Right renal cortex interstitium (tissue), 3 donors: ENCODE measurements at regions not wholly inside any gene's neighbourhood (a gene's known extent, or its start where the extent isn't known, plus 50 kb on each side); places are given as distances from the start of the nearest gene placed in this dataset.

Experiments used
- DNase-seq, 3 donors: peaks; one replicate each; pipeline ENCODE4 v3.0.0-alpha.2; 2013; ENCODE audit warnings: low read depth in 3 of 3, low spot score in 2 of 3

DNA sequence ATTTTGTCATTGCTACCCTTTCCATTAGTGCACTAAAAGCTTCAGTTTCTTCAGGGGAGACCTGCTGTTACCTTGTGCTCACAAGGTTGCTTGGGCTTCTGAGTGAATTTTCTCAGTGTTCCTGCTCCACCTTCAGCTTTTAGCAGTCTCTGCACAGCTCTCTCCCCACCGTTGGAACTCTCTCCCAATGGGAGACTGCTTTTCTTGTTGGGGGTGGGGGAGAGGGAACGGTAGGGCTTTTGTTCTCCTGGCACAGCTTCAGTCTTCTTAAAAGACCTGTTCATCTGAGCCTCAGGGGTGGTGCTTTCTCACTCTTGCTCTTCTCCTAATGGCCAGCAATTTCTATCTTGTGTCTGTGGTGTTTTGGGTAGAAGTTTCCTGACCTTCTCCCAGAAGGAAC, 915.7 kb downstream of the EFNA5 start:
- no peak for DNase-seq

- DNase-seq = no peak
These were observed 920.9 kb downstream of the EFNA5 start for GRCh38 chr5:106749826-106750225.

DNA sequence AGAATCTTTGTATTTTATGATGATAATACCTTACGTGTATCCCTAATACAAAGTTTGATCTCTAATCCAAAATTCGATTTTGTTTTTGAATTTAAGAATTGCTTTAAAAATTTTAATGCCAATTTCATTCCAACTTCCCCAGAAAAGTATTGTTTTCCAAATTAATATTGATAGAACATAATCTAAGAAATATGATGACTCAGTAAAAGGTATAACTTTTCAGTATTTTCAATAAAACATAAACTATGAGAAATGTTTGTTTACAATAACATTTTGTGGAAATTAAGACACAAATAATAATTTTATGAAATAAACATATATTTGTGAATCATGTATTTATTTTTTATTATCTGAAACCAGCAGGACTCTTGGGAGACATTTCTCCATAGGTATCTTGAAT, 931.6 kb downstream of the EFNA5 start:
- no peak for DNase-seq

DNA sequence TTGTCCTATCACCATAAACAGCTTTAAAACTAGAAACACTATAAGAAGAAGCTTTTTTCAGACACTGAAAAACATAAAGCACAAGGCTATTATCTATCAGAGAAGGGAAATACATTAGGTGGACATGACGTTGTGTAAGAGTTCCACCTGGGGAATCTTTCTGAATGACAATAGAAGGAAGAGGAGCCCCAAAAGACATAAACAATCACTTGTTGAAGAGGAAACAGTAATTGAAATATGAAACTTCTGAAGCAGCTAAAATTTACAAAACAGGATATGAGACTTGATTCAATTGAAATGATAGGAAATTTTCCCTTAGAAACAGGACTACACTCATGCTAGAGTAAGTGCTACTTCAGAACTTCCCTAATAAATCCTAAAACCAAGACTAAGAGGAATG, 933.6 kb downstream of the EFNA5 start:
- DNase-seq = no peak

DNA sequence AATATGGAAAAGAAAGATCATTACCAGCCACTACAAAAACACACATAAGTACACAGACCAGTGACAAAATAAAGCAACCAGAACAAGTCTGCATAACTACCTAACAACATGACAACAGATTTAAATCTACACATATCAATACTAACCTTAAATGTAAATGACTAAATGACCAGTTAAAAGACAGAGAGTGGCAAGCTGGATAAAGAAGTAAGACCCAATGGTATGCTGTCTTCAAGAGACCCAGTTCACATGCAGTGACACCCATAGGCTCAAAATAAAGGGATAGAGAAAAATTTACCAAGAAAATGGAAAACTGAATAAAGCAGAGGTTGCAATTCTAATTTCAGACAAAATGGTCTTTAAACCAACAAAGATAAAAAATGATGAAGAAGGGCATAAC, 938.1 kb downstream of the EFNA5 start:
- no peak for DNase-seq

GRCh38 chr5:106730912-106731311, 939.8 kb downstream of the EFNA5 start:
- no peak for DNase-seq

DNA sequence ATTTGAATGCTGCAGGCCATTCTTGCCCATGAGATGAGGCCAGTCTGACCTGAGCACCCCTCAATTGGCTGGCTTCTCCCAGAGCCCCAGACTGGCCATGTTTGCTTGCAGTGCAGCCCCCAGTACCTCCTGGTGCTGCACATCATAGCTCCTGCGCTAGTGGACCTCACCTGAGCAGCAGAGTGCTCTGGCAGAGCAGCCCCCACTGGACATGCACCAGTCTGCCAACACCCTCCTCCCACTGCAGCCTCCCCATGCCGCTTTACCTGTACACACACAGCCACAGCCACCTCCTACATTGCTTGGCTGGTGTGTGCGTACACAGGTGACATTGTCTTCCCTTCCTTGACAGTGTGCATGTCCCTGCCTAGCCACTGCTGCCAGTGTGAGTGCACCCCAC, 940.2 kb downstream of the EFNA5 start:
- no peak for DNase-seq

- DNase-seq = no peak
These were observed 942.5 kb downstream of the EFNA5 start for GRCh38 chr5:106728208-106728607.

- DNase-seq = no peak
These were observed 943.7 kb downstream of the EFNA5 start for GRCh38 chr5:106727071-106727470.

DNA sequence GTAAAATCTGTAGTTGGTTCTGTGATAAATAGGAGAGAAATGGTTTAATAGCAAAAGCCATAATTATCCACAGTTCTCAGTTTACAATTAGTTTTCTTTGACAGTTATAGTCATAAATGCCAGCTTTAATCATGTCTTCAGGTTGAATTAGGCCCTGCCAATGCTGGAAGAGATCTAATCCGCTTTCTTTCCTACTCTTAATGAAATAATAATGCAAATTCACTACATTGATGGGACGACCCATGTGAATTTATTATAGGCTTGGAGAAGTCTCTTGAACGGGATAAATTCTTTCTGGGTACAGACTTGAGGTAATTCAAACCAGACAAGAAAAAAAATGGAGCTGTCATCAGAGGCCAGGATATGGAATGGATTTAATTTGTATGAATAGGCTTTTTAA, 950.4 kb downstream of the EFNA5 start:
- DNase-seq = no peak

DNA sequence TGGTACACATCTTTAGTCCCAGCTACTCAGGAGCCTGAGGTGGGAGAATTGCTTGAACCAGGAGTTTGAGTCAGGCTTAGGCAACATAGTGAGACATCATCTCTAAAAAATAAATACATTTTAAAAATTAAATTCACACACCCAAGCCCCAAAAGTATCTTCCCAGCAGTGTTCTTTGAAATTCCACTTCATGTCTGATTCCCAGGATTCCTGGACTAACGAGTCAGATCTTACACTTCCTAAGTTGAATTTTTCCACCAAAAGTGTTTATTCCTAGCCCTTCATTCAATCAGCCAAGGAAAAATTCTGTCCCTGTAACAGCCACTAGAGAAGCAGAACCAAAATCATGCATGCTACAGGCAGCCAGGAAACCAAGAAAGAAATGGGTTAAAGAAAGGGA, 970.9 kb downstream of the EFNA5 start:
- DNase-seq = no peak

GRCh38 chr5:106699198-106699597, 971.5 kb downstream of the EFNA5 start:
- DNase-seq = no peak

GRCh38 chr5:106698169-106698568, 972.6 kb downstream of the EFNA5 start:
- DNase-seq = no peak

GRCh38 chr5:106691701-106692100, 979.0 kb downstream of the EFNA5 start:
- no peak for DNase-seq

DNA sequence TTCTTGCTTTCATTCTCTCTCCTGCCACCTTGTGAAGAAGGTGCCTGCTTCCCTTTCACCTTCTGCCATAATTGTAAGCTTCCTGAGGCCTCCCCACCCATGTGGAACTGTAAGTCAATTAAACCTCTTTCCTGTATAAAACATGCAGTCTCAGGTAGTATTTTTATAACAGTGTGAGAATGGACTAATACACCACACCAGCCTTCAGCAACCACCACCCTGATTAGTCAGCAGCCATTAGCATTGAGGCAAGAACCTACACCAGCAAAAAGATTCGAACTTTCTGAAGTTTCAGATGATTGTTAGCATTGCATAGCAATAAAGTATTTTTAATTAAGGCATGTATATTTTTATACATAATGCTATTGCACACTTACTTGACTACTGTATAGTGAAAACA, 980.2 kb downstream of the EFNA5 start:
- DNase-seq = no peak

DNA sequence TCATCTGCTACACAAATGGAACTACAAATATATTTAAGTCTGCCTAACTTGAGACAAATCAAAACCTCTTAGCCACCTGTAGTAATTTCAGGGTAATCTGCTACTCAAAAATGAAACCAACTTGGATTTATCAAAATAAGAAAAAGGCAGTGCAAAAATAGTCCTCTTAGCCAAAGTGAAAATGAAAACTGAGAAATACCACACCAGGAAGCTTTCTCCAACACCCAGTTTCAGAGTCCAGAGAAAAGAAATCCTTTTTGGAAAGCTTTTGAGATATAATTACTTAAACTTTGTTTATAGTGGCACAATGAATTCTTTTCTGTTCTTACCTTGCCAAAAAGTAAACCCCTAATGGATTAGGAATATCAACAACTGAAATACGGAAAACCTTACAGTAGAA, 990.4 kb downstream of the EFNA5 start:
- DNase-seq = no peak

DNA sequence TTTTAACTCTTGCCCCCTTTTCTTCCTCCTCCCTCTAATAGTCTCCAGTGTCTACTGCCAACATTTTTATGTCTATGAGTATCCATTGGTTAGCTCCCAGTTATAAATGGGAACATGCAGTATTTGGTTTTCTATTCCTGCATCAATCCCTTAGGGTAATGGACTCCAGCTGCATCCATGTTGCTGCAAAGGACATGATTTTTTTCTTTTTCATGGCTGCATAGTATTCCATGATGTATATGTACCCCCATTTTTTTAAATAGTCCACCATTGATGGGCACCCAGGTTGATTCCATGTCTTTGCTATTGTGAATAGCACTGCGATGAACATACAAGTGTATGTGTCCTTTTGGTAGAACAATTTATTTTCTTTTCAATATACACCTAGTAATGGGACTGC, 993.7 kb downstream of the EFNA5 start:
- DNase-seq = no peak

DNA sequence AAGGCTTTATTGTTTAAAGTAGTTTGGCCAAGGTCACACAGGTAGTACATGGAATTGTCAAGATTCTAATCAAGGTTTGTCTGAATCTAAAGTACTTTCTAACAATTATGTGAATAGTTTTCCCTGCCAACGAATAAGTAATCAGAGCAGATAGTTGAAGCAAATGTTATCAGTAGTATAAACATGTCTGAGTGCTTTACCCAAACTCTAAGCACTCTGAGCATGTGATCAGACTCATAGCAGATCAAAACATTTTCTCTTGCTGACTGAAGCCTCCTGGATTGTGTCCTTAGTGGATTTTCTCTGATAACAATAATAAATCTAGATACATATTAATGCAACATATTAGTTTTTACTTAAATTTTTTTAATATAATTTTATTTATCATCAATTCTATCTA, 995.0 kb downstream of the EFNA5 start:
- no peak for DNase-seq

DNA sequence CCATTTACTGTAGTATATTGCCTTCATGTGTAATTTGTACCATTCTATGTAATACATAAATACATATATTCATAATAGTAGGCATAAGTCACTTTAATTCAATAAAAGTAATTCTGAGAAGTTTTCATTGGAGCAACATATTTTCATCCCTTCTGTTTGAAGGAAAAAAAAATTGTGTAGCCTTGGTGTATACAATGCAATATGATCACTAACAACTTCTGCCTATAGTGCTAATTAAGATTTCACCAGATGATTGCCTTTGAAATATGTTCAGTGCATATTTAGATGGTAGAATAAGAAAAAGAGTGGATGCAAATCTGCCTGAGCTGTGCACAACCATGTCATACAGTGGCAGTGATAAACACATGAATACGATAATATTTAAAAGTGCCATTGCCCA, 996.8 kb downstream of the EFNA5 start:
- no peak for DNase-seq

GRCh38 chr5:106661866-106662265, 1008.9 kb downstream of the EFNA5 start:
- DNase-seq = no peak

GRCh38 chr5:106660681-106661080, 1010.1 kb downstream of the EFNA5 start:
- no peak for DNase-seq

- DNase-seq = no peak
These were observed 1012.6 kb downstream of the EFNA5 start for GRCh38 chr5:106658150-106658549.

- DNase-seq = no peak
These were observed 1013.9 kb downstream of the EFNA5 start for GRCh38 chr5:106656821-106657220.

DNA sequence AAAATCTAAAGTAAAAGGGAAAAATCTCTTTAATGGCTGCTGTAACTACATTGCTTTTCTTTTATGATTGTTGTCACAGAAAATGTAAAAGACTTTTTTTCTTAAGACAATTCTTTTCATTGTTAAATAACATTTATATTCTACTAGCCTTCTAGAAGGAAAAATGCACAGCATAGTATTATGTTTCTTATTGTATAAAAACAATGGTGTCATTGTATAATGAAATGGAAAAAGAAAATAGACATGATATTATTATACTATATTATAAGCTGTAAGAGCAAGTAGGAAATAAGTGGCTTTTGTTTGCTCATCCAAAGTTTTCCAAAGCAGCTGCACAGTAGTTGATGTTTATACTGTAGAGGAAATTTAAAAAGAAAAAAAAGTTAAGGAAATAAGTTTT, 1021.7 kb downstream of the EFNA5 start:
- DNase-seq = no peak
